B cell (primary cell): ENCODE measurements at regions not wholly inside any gene's neighbourhood (a gene's known extent, or its start where the extent isn't known, plus 50 kb on each side); places are given as distances from the start of the nearest gene placed in this dataset.

Source experiments
- ATAC-seq: fragments of 200-7000 bp; cut with Tn5 transposase; one replicate; pipeline ENCODE4 v1.10.0; 2021; ENCODE audit warnings: low read depth, mild to moderate bottlenecking, moderate number of reproducible peaks, moderate library complexity
- CTCF ChIA-PET: fragments of 350-600 bp; sonication (Branson Sonifier 250); formaldehyde crosslinking; loops from one replicate; lab custom pipeline; 2021; ENCODE audit warnings: antibody characterized with exemption, inconsistent platforms; lab: Charles Lee
- POLR2A ChIA-PET: fragments of 350-600 bp; sonication (Branson Sonifier 250); formaldehyde crosslinking; loops from one replicate; lab custom pipeline; 2021; ENCODE audit warnings: antibody characterized with exemption; lab: Charles Lee
- DNase-seq: peaks from one replicate; pipeline ENCODE4 v3.0.0; 2013
- H2AFZ ChIP-seq: 2 replicates; pipeline ENCODE4 v1.6.1; 2012; ENCODE audit warnings: mild to moderate bottlenecking, low read depth, low read length; ENCODE audit not compliant: insufficient read depth, poor library complexity, severe bottlenecking
- H3K27ac ChIP-seq, 2 donors: 1 replicate in 1 of 2; 2 replicates in 1 of 2; pipeline ENCODE4 v1.5.1; 2012 to 2013; ENCODE audit warnings: low read length in 2 of 2, mild to moderate bottlenecking in 2 of 2, moderate library complexity in 1 of 2
- H3K27me3 ChIP-seq, 4 experiments: fragments of 200-600 bp in 1 of 4; sonication (generic) in 1 of 4; replicated peaks in 1 of 4; 1 replicate in 2 of 4; 2 replicates in 2 of 4; pipeline versions ENCODE4 v1.6.1 to v1.7.0; 2013 to 2016; ENCODE audit warnings: low read length in 3 of 4, mild to moderate bottlenecking in 2 of 4, mixed read lengths in 1 of 4, moderate library complexity in 1 of 4; ENCODE audit not compliant: insufficient read depth in 4 of 4, control insufficient read depth in 3 of 4; ENCODE audit errors: control extremely low read depth in 1 of 4
- H3K36me3 ChIP-seq, 2 experiments: replicated peaks in 1 of 2; 1 replicate in 1 of 2; 2 replicates in 1 of 2; pipeline versions ENCODE4 v1.6.1 to v1.7.1; 2013; ENCODE audit warnings: low read length in 1 of 2; ENCODE audit not compliant: insufficient read depth in 2 of 2, control insufficient read depth in 1 of 2; ENCODE audit errors: control extremely low read depth in 1 of 2, extremely low read depth in 1 of 2
- H3K4me1 ChIP-seq, 2 donors: fragments of 200-600 bp in 1 of 2; sonication (generic) in 1 of 2; 1 replicate in 1 of 2; 2 replicates in 1 of 2; pipeline versions ENCODE4 v1.5.1 to v1.6.1; 2013 to 2017; ENCODE audit warnings: low read length in 2 of 2; ENCODE audit not compliant: control insufficient read depth in 2 of 2, insufficient read depth in 2 of 2
- H3K4me2 ChIP-seq: replicated peaks from 2 replicates; pipeline ENCODE3; 2012; ENCODE audit warnings: mild to moderate bottlenecking, low read depth, low read length; ENCODE audit not compliant: poor library complexity, severe bottlenecking
- H3K4me3 ChIP-seq, 5 experiments: fragments of 200-600 bp in 1 of 5; sonication (generic) in 1 of 5; 1 replicate in 3 of 5; 2 replicates in 2 of 5; pipeline versions ENCODE4 v1.5.1 to v1.7.0; 2011 to 2016; ENCODE audit warnings: low read length in 4 of 5, mild to moderate bottlenecking in 4 of 5, low read depth in 2 of 5, control low read depth in 1 of 5, moderate library complexity in 1 of 5; ENCODE audit not compliant: insufficient read depth in 1 of 5; ENCODE audit errors: control extremely low read depth in 1 of 5, extremely low read depth in 1 of 5
- H3K79me2 ChIP-seq: fragments of 200-600 bp; sonication (generic); one replicate; pipeline ENCODE4 v1.6.0; 2016; ENCODE audit warnings: low read length; ENCODE audit not compliant: control insufficient read depth, insufficient read depth
- H3K9ac ChIP-seq: fragments of 200-600 bp; sonication (generic); 2 replicates; pipeline ENCODE4 v1.6.1; 2017; ENCODE audit warnings: mild to moderate bottlenecking, low read length, moderate library complexity
- H3K9me3 ChIP-seq, 3 donors: one replicate each; pipeline versions ENCODE4 v1.6.1 to v1.7.1; 2013; ENCODE audit warnings: low read length in 2 of 3; ENCODE audit not compliant: control insufficient read depth in 2 of 3, insufficient read depth in 1 of 3; ENCODE audit errors: control extremely low read depth in 1 of 3
- H4K20me1 ChIP-seq: 2 replicates; pipeline ENCODE4 v1.6.0; 2012; ENCODE audit warnings: mild to moderate bottlenecking, low read length; ENCODE audit not compliant: insufficient read depth, control insufficient read depth, poor library complexity, severe bottlenecking
- H3K27ac Mint-ChIP-seq: one replicate; pipeline ENCODE4 v1.8.0; 2021; ENCODE audit warnings: mixed read lengths
- H3K27me3 Mint-ChIP-seq: one replicate; pipeline ENCODE4 v1.8.0; 2021; ENCODE audit warnings: mixed read lengths
- H3K4me1 Mint-ChIP-seq: one replicate; pipeline ENCODE4 v1.8.0; 2021; ENCODE audit warnings: mixed read lengths
- H3K4me3 Mint-ChIP-seq: one replicate; pipeline ENCODE4 v1.8.0; 2021; ENCODE audit warnings: mixed read lengths
- H3K9me3 Mint-ChIP-seq: one replicate; pipeline ENCODE4 v1.8.0; 2022; ENCODE audit warnings: mixed read lengths; ENCODE audit not compliant: insufficient read depth
- EZH2 ChIP-seq: IDR thresholded peaks from 2 replicates; pipeline ENCODE4 v1.6.1; 2012; ENCODE audit warnings: borderline replicate concordance, low read depth, mild to moderate bottlenecking, moderate library complexity, low read length; ENCODE audit not compliant: insufficient read depth, poor library complexity, severe bottlenecking
- WGBS: methylation state at CpG from one replicate; pipeline ENCODE4 v1.1.5; 2013; ENCODE audit warnings: missing lambda C conversion rate; ENCODE audit not compliant: insufficient coverage; 5-methylcytosine and 5-hydroxymethylcytosine counted together
- intact Hi-C: fragments of 100-400 bp; cut with micrococcal nuclease; formaldehyde crosslinking; loops from one replicate; pipeline ENCODE4 v1.10.0; 2022
- TF ChIP-seq, protein P1 (sequence below): fragments of 200-600 bp; IDR thresholded peaks from one replicate; pipeline ENCODE4 v1.8.0; 2022; ENCODE audit warnings: antibody characterized with exemption, mild to moderate bottlenecking

GRCh38 chr14:83988275-83988674, 1541.7 kb upstream of the FLRT2 start:
- intact Hi-C loops, result no loop called here
- H2AFZ ChIP-seq, result no peak overlapping the region

GRCh38 chr14:83991666-83992065, 1538.3 kb upstream of the FLRT2 start:
- Mint-ChIP-seq H3K4me1 (no peaks in the 10 kb centered on the region), H3K9me3 (peaks cover 6% of the 10 kb centered on the region), H3K4me3 (no peak overlapping the region), H3K27ac (no peak overlapping the region), H3K27me3 (no peaks in the 10 kb centered on the region)
- Histone ChIP-seq H3K4me1 (no peaks in the 10 kb centered on the region), H2AFZ (no peak overlapping the region), H3K9ac (no peak overlapping the region), H3K79me2 (no peaks in the 10 kb centered on the region), H3K9me3 (peaks cover 0 to 2% (median 1%) of the 10 kb centered on the region in 3 donors), H3K4me3 (no peak overlapping the region), H3K36me3 (no peaks in the 10 kb centered on the region), H3K27me3 (no peaks in the 10 kb centered on the region), H3K27ac (no peak overlapping the region), H3K4me2 (no peak overlapping the region), H4K20me1 (no peaks in the 10 kb centered on the region)
- intact Hi-C loops, result no loop called here
- no peak for ATAC-seq
- no peak for DNase-seq
- CTCF ChIA-PET, result no interaction called here
- TF ChIP-seq EZH2, result no peak
- TF ChIP-seq, protein P1, sequence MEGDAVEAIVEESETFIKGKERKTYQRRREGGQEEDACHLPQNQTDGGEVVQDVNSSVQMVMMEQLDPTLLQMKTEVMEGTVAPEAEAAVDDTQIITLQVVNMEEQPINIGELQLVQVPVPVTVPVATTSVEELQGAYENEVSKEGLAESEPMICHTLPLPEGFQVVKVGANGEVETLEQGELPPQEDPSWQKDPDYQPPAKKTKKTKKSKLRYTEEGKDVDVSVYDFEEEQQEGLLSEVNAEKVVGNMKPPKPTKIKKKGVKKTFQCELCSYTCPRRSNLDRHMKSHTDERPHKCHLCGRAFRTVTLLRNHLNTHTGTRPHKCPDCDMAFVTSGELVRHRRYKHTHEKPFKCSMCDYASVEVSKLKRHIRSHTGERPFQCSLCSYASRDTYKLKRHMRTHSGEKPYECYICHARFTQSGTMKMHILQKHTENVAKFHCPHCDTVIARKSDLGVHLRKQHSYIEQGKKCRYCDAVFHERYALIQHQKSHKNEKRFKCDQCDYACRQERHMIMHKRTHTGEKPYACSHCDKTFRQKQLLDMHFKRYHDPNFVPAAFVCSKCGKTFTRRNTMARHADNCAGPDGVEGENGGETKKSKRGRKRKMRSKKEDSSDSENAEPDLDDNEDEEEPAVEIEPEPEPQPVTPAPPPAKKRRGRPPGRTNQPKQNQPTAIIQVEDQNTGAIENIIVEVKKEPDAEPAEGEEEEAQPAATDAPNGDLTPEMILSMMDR, result no peak
- 86% methylated on average over 1 of the region's 3 CpGs for WGBS
- POLR2A ChIA-PET, result no interaction called here

More at GRCh38 chr14:83988275-83988674, 1541.7 kb upstream of the FLRT2 start:
- peaks cover 7% of the 10 kb centered on the region for H3K9me3 Mint-ChIP-seq
- ATAC-seq (no peak), DNase-seq (no peak)
- Histone ChIP-seq H4K20me1 (no peaks in the 10 kb centered on the region), H3K4me2 (no peak overlapping the region), H3K4me3 (no peak overlapping the region), H3K9me3 (peaks cover 0 to 8% (median 1%) of the 10 kb centered on the region in 3 donors), H3K27me3 (no peaks in the 10 kb centered on the region), H3K79me2 (no peaks in the 10 kb centered on the region), H3K36me3 (no peaks in the 10 kb centered on the region), H3K9ac (no peak overlapping the region), H3K4me1 (no peaks in the 10 kb centered on the region), H3K27ac (no peak overlapping the region)
- POLR2A ChIA-PET, result no interaction called here
- no peaks in the 10 kb centered on the region for H3K27me3 Mint-ChIP-seq
- 57% methylated on average over 1 of the region's 3 CpGs for WGBS
- no peak overlapping the region for H3K27ac Mint-ChIP-seq
- no peak for TF ChIP-seq EZH2
- H3K4me3 Mint-ChIP-seq, result no peak overlapping the region
- CTCF ChIA-PET, result no interaction called here
- no peaks in the 10 kb centered on the region for H3K4me1 Mint-ChIP-seq
